ENCODE measurements at regions not wholly inside any gene's neighbourhood (a gene's known extent, or its start where the extent isn't known, plus 50 kb on each side); places are given as distances from the start of the nearest gene placed in this dataset.

GRCh38 chr3:84275532-84275931 is 683.3 kb upstream of the CADM2 start:
- intact Hi-C loops (cut with DNase I; ENCODE audit: low total_unique reads), result no loop called here
- DNase-seq (ENCODE audit: low spot score in 2 of 2), result no peak
- TF ChIP-seq CTCF (IDR thresholded peaks at IDR 0.05), result no peak
- no peak for TF ChIP-seq POLR2A (IDR thresholded peaks at IDR 0.05)
- TF ChIP-seq POLR2AphosphoS5 (IDR thresholded peaks at IDR 0.05), result no peak

GRCh38 chr3:84277562-84278224 is 681.1 kb upstream of the CADM2 start:
- H3K36me3 ChIP-seq, result no peaks in the 10 kb centered on the region
- H3K27me3 ChIP-seq, result no peaks in the 10 kb centered on the region
- TF ChIP-seq POLR2AphosphoS5 (IDR thresholded peaks at IDR 0.05) (no peak), CTCF (IDR thresholded peaks at IDR 0.05) (no peak), POLR2A (IDR thresholded peaks at IDR 0.05) (no peak)
- H3K27ac ChIP-seq, result no peak overlapping the region
- H3K9me3 ChIP-seq, result no peaks in the 10 kb centered on the region
- intact Hi-C loops (cut with DNase I; ENCODE audit: low total_unique reads), result no loop called here
- DNase-seq (ENCODE audit: low spot score in 2 of 2), result no peak
- no peak overlapping the region for H3K4me3 ChIP-seq
- no peaks in the 10 kb centered on the region for H3K4me1 ChIP-seq

More at GRCh38 chr3:84275532-84275931, 683.3 kb upstream of the CADM2 start:
- no peaks in the 10 kb centered on the region for H3K36me3 ChIP-seq
- no peaks in the 10 kb centered on the region for H3K9me3 ChIP-seq
- no peak overlapping the region for H3K27ac ChIP-seq
- H3K4me1 ChIP-seq, result no peaks in the 10 kb centered on the region
- H3K4me3 ChIP-seq, result no peak overlapping the region
- H3K27me3 ChIP-seq, result no peaks in the 10 kb centered on the region

- H3K27me3 ChIP-seq, result no peaks in the 10 kb centered on the region
- H3K9me3 ChIP-seq, result no peaks in the 10 kb centered on the region
- no peaks in the 10 kb centered on the region for H3K36me3 ChIP-seq
- H3K27ac ChIP-seq, result no peak overlapping the region
- TF ChIP-seq POLR2A (IDR thresholded peaks at IDR 0.05), result no peak
- no peak for TF ChIP-seq CTCF (IDR thresholded peaks at IDR 0.05)
- TF ChIP-seq POLR2AphosphoS5 (IDR thresholded peaks at IDR 0.05), result no peak
- H3K4me3 ChIP-seq, result no peak overlapping the region
- DNase-seq (ENCODE audit: low spot score in 2 of 2), result no peak
- H3K4me1 ChIP-seq, result no peaks in the 10 kb centered on the region
- intact Hi-C loops (cut with DNase I; ENCODE audit: low total_unique reads), result no loop called here
Observed at GRCh38 chr3:84292128-84292527, 666.7 kb upstream of the CADM2 start.

- Histone ChIP-seq H3K4me1 (no peaks in the 10 kb centered on the region), H3K27me3 (no peaks in the 10 kb centered on the region), H3K36me3 (no peaks in the 10 kb centered on the region), H3K27ac (no peak overlapping the region), H3K4me3 (no peak overlapping the region), H3K9me3 (no peaks in the 10 kb centered on the region)
- intact Hi-C loops (cut with DNase I; ENCODE audit: low total_unique reads), result no loop called here
- TF ChIP-seq POLR2A (IDR thresholded peaks at IDR 0.05) (no peak), CTCF (IDR thresholded peaks at IDR 0.05) (no peak), POLR2AphosphoS5 (IDR thresholded peaks at IDR 0.05) (no peak)
- no peak for DNase-seq (ENCODE audit: low spot score in 2 of 2)
Observed at GRCh38 chr3:84299329-84299728, 659.5 kb upstream of the CADM2 start.

GRCh38 chr3:84304214-84304613 is 654.6 kb upstream of the CADM2 start:
- intact Hi-C loops (cut with DNase I; ENCODE audit: low total_unique reads), result no loop called here
- H3K36me3 ChIP-seq, result no peaks in the 10 kb centered on the region
- no peak for DNase-seq (ENCODE audit: low spot score in 2 of 2)
- TF ChIP-seq POLR2AphosphoS5 (IDR thresholded peaks at IDR 0.05), result no peak
- no peak for TF ChIP-seq CTCF (IDR thresholded peaks at IDR 0.05)
- no peak for TF ChIP-seq POLR2A (IDR thresholded peaks at IDR 0.05)
- no peak overlapping the region for H3K4me3 ChIP-seq
- H3K9me3 ChIP-seq, result no peaks in the 10 kb centered on the region
- no peaks in the 10 kb centered on the region for H3K27me3 ChIP-seq
- H3K4me1 ChIP-seq, result no peaks in the 10 kb centered on the region
- H3K27ac ChIP-seq, result no peak overlapping the region

Data from breast epithelium (tissue), 4 donors.